Endodermal cell (in vitro differentiated cells): ENCODE measurements at regions not wholly inside any gene's neighbourhood (a gene's known extent, or its start where the extent isn't known, plus 50 kb on each side); places are given as distances from the start of the nearest gene placed in this dataset.
A peak's percentile ranks its signal among the peaks of the same experiment; 100 is the strongest.

ENCODE experiments used
- DNase-seq: peaks from one replicate; pipeline ENCODE4 v3.0.0-alpha.2; 2017
- H3K27ac ChIP-seq: 2 replicates; pipeline ENCODE4 v1.5.1; 2013; ENCODE audit warnings: mild to moderate bottlenecking, low read depth, low read length, moderate library complexity
- H3K27me3 ChIP-seq: 2 replicates; pipeline ENCODE4 v1.6.1; 2013; ENCODE audit warnings: mild to moderate bottlenecking, low read length, moderate library complexity; ENCODE audit not compliant: insufficient read depth, control insufficient read depth, poor library complexity, severe bottlenecking
- H3K36me3 ChIP-seq: 2 replicates; pipeline ENCODE4 v1.7.0; 2013; ENCODE audit warnings: mild to moderate bottlenecking, low read length, moderate library complexity; ENCODE audit not compliant: control insufficient read depth, insufficient read depth
- H3K4me1 ChIP-seq: one replicate; pipeline ENCODE4 v1.7.0; 2013; ENCODE audit warnings: low read length; ENCODE audit not compliant: control insufficient read depth, insufficient read depth
- H3K4me3 ChIP-seq: 2 replicates; pipeline ENCODE4 v1.5.1; 2013; ENCODE audit warnings: mild to moderate bottlenecking, low read length, moderate library complexity
- H3K9ac ChIP-seq: 2 replicates; pipeline ENCODE4 v1.6.1; 2013; ENCODE audit warnings: mild to moderate bottlenecking, low read length, moderate library complexity; ENCODE audit not compliant: poor library complexity, severe bottlenecking; ENCODE audit errors: extremely low read depth
- H3K9me3 ChIP-seq: 2 replicates; pipeline ENCODE4 v1.6.1; 2013; ENCODE audit warnings: mild to moderate bottlenecking, low read length, moderate library complexity; ENCODE audit not compliant: control insufficient read depth
- H3K27ac Mint-ChIP-seq: 2 replicates; pipeline ENCODE4 v1.8.0; 2020; ENCODE audit warnings: mixed read lengths
- H3K27me3 Mint-ChIP-seq: 2 replicates; pipeline ENCODE4 v1.8.0; 2021; ENCODE audit warnings: mild to moderate bottlenecking, mixed read lengths; ENCODE audit not compliant: insufficient read depth
- H3K36me3 Mint-ChIP-seq: 2 replicates; pipeline ENCODE4 v1.8.0; 2020; ENCODE audit warnings: low read depth, mixed read lengths
- H3K4me1 Mint-ChIP-seq: 2 replicates; pipeline ENCODE4 v1.8.0; 2020; ENCODE audit warnings: mixed read lengths
- H3K4me3 Mint-ChIP-seq: 2 replicates; pipeline ENCODE4 v1.8.0; 2020; ENCODE audit warnings: mild to moderate bottlenecking, moderate library complexity, mixed read lengths
- H3K9me3 Mint-ChIP-seq: 2 replicates; pipeline ENCODE4 v1.8.0; 2020; ENCODE audit warnings: mild to moderate bottlenecking, mixed read lengths
- WGBS, 2 experiments: methylation state at CpG; one replicate each; pipeline versions ENCODE4 v1.1.5 to v1.1.7; 2013; ENCODE audit warnings: missing lambda C conversion rate in 2 of 2, mixed read lengths in 1 of 2; ENCODE audit not compliant: insufficient coverage in 1 of 2, insufficient read length in 1 of 2; 5-methylcytosine and 5-hydroxymethylcytosine counted together
- TF ChIP-seq, protein P1 (sequence below): fragments of 200-600 bp; sonication (generic); conservative IDR thresholded peaks from 2 replicates; pipeline ENCODE4 v1.5.0; 2021; ENCODE audit warnings: antibody characterized with exemption, mild to moderate bottlenecking

GRCh38 chr10:8873310-8873709, 818.8 kb downstream of the GATA3 start:
- no peaks in the 10 kb centered on the region for H3K36me3 ChIP-seq
- peaks cover 7% of the 10 kb centered on the region for H3K9me3 Mint-ChIP-seq
- H3K27ac ChIP-seq, result no peak overlapping the region
- H3K27me3 Mint-ChIP-seq, result peaks cover 16% of the 10 kb centered on the region
- H3K36me3 Mint-ChIP-seq, result no peaks in the 10 kb centered on the region
- no peak overlapping the region for H3K4me3 ChIP-seq
- no peak overlapping the region for H3K27ac Mint-ChIP-seq
- H3K4me1 ChIP-seq, result no peaks in the 10 kb centered on the region
- no peak for DNase-seq
- WGBS, 2 experiments, result 83% methylated on average over 1 of the region's 3 CpGs; no CpG with 5 or more reads in 1 of the 2 experiments
- peaks cover 14% of the 10 kb centered on the region for H3K27me3 ChIP-seq
- H3K9me3 ChIP-seq, result no peaks in the 10 kb centered on the region
- H3K4me1 Mint-ChIP-seq, result no peaks in the 10 kb centered on the region
- no peak overlapping the region for H3K4me3 Mint-ChIP-seq
- H3K9ac ChIP-seq, result no peak overlapping the region
- TF ChIP-seq, protein P1, sequence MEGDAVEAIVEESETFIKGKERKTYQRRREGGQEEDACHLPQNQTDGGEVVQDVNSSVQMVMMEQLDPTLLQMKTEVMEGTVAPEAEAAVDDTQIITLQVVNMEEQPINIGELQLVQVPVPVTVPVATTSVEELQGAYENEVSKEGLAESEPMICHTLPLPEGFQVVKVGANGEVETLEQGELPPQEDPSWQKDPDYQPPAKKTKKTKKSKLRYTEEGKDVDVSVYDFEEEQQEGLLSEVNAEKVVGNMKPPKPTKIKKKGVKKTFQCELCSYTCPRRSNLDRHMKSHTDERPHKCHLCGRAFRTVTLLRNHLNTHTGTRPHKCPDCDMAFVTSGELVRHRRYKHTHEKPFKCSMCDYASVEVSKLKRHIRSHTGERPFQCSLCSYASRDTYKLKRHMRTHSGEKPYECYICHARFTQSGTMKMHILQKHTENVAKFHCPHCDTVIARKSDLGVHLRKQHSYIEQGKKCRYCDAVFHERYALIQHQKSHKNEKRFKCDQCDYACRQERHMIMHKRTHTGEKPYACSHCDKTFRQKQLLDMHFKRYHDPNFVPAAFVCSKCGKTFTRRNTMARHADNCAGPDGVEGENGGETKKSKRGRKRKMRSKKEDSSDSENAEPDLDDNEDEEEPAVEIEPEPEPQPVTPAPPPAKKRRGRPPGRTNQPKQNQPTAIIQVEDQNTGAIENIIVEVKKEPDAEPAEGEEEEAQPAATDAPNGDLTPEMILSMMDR, result peak; percentile 57

DNA sequence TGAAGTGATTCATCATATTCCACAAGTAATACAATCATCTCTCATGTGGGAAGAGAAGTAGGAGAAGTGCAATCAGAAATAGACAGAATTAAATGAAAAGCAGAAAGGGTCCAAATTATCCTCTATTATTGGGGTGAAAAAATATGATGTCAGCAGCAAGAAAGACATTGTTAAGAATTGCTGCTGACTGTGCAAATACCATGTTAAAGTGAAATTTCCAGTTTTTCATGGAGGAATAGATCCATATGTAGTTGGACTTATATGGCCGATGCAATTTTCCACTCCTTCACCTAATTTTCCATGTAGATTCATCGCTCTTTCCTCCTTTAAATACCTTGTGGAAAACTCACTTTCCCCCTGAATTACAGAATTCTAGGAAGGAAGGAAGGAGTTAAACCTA, 819.8 kb downstream of the GATA3 start:
- H3K4me1 Mint-ChIP-seq, result no peaks in the 10 kb centered on the region
- H3K36me3 Mint-ChIP-seq, result no peaks in the 10 kb centered on the region

GRCh38 chr10:8874972-8875371, 820.5 kb downstream of the GATA3 start:
- 92 to 100% methylated on average over 1 to 3 of the region's 3 CpGs for WGBS, 2 experiments
- Histone ChIP-seq H3K27me3 (peaks cover 14% of the 10 kb centered on the region), H3K4me1 (no peaks in the 10 kb centered on the region), H3K9ac (no peak overlapping the region), H3K27ac (no peak overlapping the region), H3K36me3 (no peaks in the 10 kb centered on the region), H3K9me3 (no peaks in the 10 kb centered on the region), H3K4me3 (no peak overlapping the region)
- TF ChIP-seq, protein P1, result no peak
- Mint-ChIP-seq H3K4me1 (no peaks in the 10 kb centered on the region), H3K27ac (no peak overlapping the region), H3K36me3 (no peaks in the 10 kb centered on the region), H3K4me3 (no peak overlapping the region), H3K9me3 (no peaks in the 10 kb centered on the region), H3K27me3 (peaks cover 18% of the 10 kb centered on the region)
- DNase-seq, result no peak

More for the DNA sequence above, 819.8 kb downstream of the GATA3 start:
- WGBS, 2 experiments, result 89% methylated on average over 2 of the region's 2 CpGs; no CpG with 5 or more reads in 1 of the 2 experiments
- TF ChIP-seq, protein P1, result no peak
- Mint-ChIP-seq H3K27me3 (peaks cover 18% of the 10 kb centered on the region), H3K4me3 (no peak overlapping the region), H3K27ac (no peak overlapping the region), H3K9me3 (peaks cover 2% of the 10 kb centered on the region)
- Histone ChIP-seq H3K36me3 (no peaks in the 10 kb centered on the region), H3K27ac (no peak overlapping the region), H3K4me3 (no peak overlapping the region), H3K27me3 (peaks cover 14% of the 10 kb centered on the region), H3K4me1 (no peaks in the 10 kb centered on the region), H3K9ac (no peak overlapping the region), H3K9me3 (no peaks in the 10 kb centered on the region)
- no peak for DNase-seq
